ENCODE measurements at regions not wholly inside any gene's neighbourhood (a gene's known extent, or its start where the extent isn't known, plus 50 kb on each side); places are given as distances from the start of the nearest gene placed in this dataset.

DNA sequence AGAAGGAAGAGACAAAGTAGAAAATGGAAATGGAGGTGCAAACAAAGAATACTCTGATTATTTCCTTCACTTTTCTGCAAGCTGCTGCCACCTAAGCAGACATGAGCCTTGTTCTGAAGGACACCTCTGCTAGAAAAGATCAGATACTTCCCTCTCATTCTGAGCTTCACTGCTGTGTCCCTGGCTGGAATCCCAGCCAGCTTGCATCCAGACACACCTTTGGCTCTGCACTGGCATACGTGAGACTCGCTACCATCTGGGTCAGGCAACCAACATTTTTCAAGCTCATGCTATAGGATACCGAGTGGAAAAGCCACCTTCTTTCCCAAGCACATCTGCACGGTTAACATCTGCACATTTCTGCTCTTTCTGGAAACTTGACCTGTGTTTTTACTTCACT is 166.7 kb upstream of the SUCLG2 start:
- no peak for DNase-seq
- Histone ChIP-seq H3K4me3 (ENCODE audit: insufficient read depth, low read depth, low read length) (no peak overlapping the region), H3K27me3 (ENCODE audit: control insufficient read depth, insufficient read depth, low read length) (no peaks in the 10 kb centered on the region), H3K36me3 (replicated peaks; ENCODE audit: control insufficient read depth, insufficient read depth, low read length) (no peaks in the 10 kb centered on the region)

GRCh38 chr3:67819447-67819846 is 165.0 kb upstream of the SUCLG2 start:
- no peak overlapping the region for H3K4me3 ChIP-seq (ENCODE audit: insufficient read depth, low read depth, low read length)
- no peaks in the 10 kb centered on the region for H3K27me3 ChIP-seq (ENCODE audit: control insufficient read depth, insufficient read depth, low read length)
- DNase-seq: peak; percentile 40
- no peaks in the 10 kb centered on the region for H3K36me3 ChIP-seq (replicated peaks; ENCODE audit: control insufficient read depth, insufficient read depth, low read length)

- DNase-seq: peak; percentile 2
- H3K36me3 ChIP-seq (replicated peaks; ENCODE audit: control insufficient read depth, insufficient read depth, low read length): no peaks in the 10 kb centered on the region
- H3K27me3 ChIP-seq (ENCODE audit: control insufficient read depth, insufficient read depth, low read length): no peaks in the 10 kb centered on the region
These were observed 155.0 kb upstream of the SUCLG2 start for GRCh38 chr3:67809370-67809935.

GRCh38 chr3:67808906-67809305 is 154.5 kb upstream of the SUCLG2 start:
- DNase-seq: no peak
- Histone ChIP-seq H3K4me3 (ENCODE audit: insufficient read depth, low read depth, low read length) (no peak overlapping the region), H3K27me3 (ENCODE audit: control insufficient read depth, insufficient read depth, low read length) (no peaks in the 10 kb centered on the region), H3K36me3 (replicated peaks; ENCODE audit: control insufficient read depth, insufficient read depth, low read length) (no peaks in the 10 kb centered on the region)

More at GRCh38 chr3:67809370-67809935, 155.0 kb upstream of the SUCLG2 start:
- H3K4me3 ChIP-seq (ENCODE audit: insufficient read depth, low read depth, low read length): no peak overlapping the region

DNA sequence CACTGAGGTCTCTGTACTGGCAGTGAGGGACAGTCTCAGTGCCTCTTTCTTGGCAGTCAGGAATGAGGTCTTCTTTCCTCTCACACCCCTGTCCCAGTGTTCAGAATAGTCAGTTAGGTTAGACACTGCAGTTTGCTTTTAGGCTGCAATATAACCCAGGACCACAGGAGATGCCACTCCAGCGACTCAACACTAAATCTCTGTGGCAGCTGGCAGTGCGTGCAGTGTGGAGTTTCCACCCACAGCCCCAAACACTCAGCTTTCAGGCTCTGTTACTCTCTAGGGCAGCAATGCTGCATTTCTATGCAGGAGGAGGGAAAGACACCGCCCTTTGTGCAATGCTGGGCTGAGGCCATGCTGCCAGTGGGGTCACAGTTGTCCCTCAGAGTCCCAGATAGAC is 150.2 kb upstream of the SUCLG2 start:
- H3K36me3 ChIP-seq (replicated peaks; ENCODE audit: control insufficient read depth, insufficient read depth, low read length): no peaks in the 10 kb centered on the region
- DNase-seq: no peak
- no peaks in the 10 kb centered on the region for H3K27me3 ChIP-seq (ENCODE audit: control insufficient read depth, insufficient read depth, low read length)
- no peak overlapping the region for H3K4me3 ChIP-seq (ENCODE audit: insufficient read depth, low read depth, low read length)

DNA sequence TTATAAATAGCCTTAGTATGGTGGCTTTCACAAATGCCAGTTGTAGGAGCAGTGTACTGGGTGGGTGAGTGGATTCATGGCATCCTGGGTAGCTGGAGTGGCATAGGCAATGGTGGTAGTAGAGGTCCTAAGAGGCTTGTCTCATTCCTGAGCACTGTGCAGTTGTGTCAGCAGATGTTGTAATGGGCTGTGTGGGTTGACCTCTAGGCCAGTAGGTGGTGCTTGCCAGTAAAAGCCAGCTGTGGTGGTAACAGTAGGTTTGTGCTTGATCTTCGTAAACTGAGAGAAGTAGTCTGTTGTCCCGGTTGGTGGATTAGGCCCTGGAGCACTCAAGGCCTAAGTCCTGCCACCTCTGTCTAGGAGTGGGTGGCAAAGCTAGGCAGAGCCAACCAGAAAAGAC is 149.7 kb upstream of the SUCLG2 start:
- no peak for DNase-seq
- H3K27me3 ChIP-seq (ENCODE audit: control insufficient read depth, insufficient read depth, low read length): no peaks in the 10 kb centered on the region
- no peak overlapping the region for H3K4me3 ChIP-seq (ENCODE audit: insufficient read depth, low read depth, low read length)
- no peaks in the 10 kb centered on the region for H3K36me3 ChIP-seq (replicated peaks; ENCODE audit: control insufficient read depth, insufficient read depth, low read length)

- Histone ChIP-seq H3K4me3 (ENCODE audit: insufficient read depth, low read depth, low read length) (no peak overlapping the region), H3K36me3 (replicated peaks; ENCODE audit: control insufficient read depth, insufficient read depth, low read length) (no peaks in the 10 kb centered on the region), H3K27me3 (ENCODE audit: control insufficient read depth, insufficient read depth, low read length) (no peaks in the 10 kb centered on the region)
- DNase-seq: no peak
These were observed 144.0 kb upstream of the SUCLG2 start for GRCh38 chr3:67798412-67798811.

GRCh38 chr3:67791620-67792019 is 137.2 kb upstream of the SUCLG2 start:
- no peak for DNase-seq
- no peaks in the 10 kb centered on the region for H3K27me3 ChIP-seq (ENCODE audit: control insufficient read depth, insufficient read depth, low read length)
- no peak overlapping the region for H3K4me3 ChIP-seq (ENCODE audit: insufficient read depth, low read depth, low read length)
- H3K36me3 ChIP-seq (replicated peaks; ENCODE audit: control insufficient read depth, insufficient read depth, low read length): no peaks in the 10 kb centered on the region

GRCh38 chr3:67790043-67790442 is 135.6 kb upstream of the SUCLG2 start:
- peak; percentile 51 for DNase-seq
- no peak overlapping the region for H3K4me3 ChIP-seq (ENCODE audit: insufficient read depth, low read depth, low read length)
- no peaks in the 10 kb centered on the region for H3K27me3 ChIP-seq (ENCODE audit: control insufficient read depth, insufficient read depth, low read length)
- H3K36me3 ChIP-seq (replicated peaks; ENCODE audit: control insufficient read depth, insufficient read depth, low read length): no peaks in the 10 kb centered on the region

GRCh38 chr3:67788396-67788795 is 134.0 kb upstream of the SUCLG2 start:
- DNase-seq: no peak
- no peak overlapping the region for H3K4me3 ChIP-seq (ENCODE audit: insufficient read depth, low read depth, low read length)
- H3K36me3 ChIP-seq (replicated peaks; ENCODE audit: control insufficient read depth, insufficient read depth, low read length): no peaks in the 10 kb centered on the region
- H3K27me3 ChIP-seq (ENCODE audit: control insufficient read depth, insufficient read depth, low read length): no peaks in the 10 kb centered on the region

- H3K36me3 ChIP-seq (replicated peaks; ENCODE audit: control insufficient read depth, insufficient read depth, low read length): no peaks in the 10 kb centered on the region
- H3K4me3 ChIP-seq (ENCODE audit: insufficient read depth, low read depth, low read length): no peak overlapping the region
- no peak for DNase-seq
- H3K27me3 ChIP-seq (ENCODE audit: control insufficient read depth, insufficient read depth, low read length): no peaks in the 10 kb centered on the region
These were observed 129.2 kb upstream of the SUCLG2 start for GRCh38 chr3:67783281-67784250.

DNA sequence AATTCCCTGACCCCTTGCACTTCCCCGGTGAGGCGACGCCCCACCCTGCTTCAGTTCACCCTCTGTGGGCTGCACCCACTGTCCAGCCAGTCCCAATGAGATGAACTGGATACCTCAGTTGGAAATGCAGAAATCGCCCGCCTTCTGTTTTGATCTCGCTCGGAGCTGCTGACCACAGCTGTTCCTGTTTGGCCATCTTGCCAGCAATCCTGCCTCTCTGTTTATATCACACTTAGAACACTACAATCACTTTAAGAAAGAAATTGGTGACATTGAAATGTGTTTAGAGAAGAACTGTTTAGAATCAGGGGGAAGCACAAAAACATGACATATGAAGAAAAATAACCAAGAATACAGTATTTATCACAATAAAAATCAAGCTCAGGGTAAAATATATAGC is 127.5 kb upstream of the SUCLG2 start:
- H3K4me3 ChIP-seq (ENCODE audit: insufficient read depth, low read depth, low read length): no peak overlapping the region
- no peak for DNase-seq
- H3K27me3 ChIP-seq (ENCODE audit: control insufficient read depth, insufficient read depth, low read length): no peaks in the 10 kb centered on the region
- no peaks in the 10 kb centered on the region for H3K36me3 ChIP-seq (replicated peaks; ENCODE audit: control insufficient read depth, insufficient read depth, low read length)

DNA sequence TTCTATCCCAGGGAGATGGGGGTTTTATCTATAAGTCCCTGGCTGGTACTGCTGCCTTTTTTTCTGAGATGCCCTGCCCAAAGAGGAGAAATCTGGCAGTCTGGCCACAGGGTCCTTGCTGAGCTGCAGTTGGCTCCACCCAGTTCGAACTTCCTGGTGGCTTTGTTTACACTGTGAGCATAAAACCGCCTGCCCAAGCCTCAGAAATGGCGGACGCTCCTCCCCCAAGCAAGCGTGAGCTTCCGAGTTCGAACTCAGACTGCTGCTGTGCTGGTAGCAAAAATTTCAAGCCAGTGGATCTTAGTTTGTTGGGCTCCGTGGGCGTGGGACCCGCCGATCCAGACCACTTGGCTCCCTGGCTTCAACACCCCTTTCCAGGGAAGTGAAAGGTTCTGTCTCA is 126.8 kb upstream of the SUCLG2 start:
- H3K36me3 ChIP-seq (replicated peaks; ENCODE audit: control insufficient read depth, insufficient read depth, low read length): no peaks in the 10 kb centered on the region
- H3K4me3 ChIP-seq (ENCODE audit: insufficient read depth, low read depth, low read length): no peak overlapping the region
- no peak for DNase-seq
- no peaks in the 10 kb centered on the region for H3K27me3 ChIP-seq (ENCODE audit: control insufficient read depth, insufficient read depth, low read length)

DNA sequence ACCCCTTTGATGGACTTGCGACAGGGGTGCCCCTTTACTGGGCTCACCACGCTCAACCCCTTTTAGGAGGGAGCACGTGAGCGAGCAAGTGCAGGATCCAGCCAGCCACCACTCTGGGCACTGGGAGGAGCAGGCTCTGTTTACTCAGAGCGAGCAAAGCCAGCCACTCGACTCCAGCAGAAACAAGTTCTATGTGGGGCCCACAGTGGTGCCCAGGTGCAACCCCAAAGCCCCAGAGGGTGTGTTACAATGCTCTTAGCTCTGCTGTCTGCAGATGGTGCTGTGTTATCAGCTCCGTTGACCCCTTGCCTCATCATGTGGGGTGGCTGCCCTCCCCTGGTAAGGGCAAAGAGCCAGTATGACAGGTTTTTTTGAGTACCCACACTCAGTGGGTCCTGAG is 120.3 kb upstream of the SUCLG2 start:
- no peaks in the 10 kb centered on the region for H3K27me3 ChIP-seq (ENCODE audit: control insufficient read depth, insufficient read depth, low read length)
- H3K4me3 ChIP-seq (ENCODE audit: insufficient read depth, low read depth, low read length): no peak overlapping the region
- DNase-seq: peak; percentile 10
- no peaks in the 10 kb centered on the region for H3K36me3 ChIP-seq (replicated peaks; ENCODE audit: control insufficient read depth, insufficient read depth, low read length)

DNA sequence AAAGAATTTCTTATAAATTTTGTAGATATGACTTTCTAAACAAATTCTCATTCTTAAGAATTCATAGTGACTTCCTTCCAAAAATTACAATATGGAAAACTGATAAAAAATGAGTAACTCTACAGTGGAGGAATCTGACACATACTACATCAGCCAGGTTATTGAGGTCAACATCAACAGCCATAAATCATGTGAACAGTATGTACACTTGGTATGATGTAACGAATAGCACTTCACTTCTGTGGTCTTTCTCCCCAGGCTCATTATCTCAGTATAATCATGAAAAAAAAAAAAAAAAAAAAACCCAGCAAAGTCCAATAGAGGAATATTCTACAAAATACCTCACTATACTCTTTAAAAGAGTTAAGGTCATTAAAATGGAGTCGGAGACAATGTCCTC is 111.2 kb upstream of the SUCLG2 start:
- no peak for DNase-seq
- Histone ChIP-seq H3K27me3 (ENCODE audit: control insufficient read depth, insufficient read depth, low read length) (no peaks in the 10 kb centered on the region), H3K4me3 (ENCODE audit: insufficient read depth, low read depth, low read length) (no peak overlapping the region), H3K36me3 (replicated peaks; ENCODE audit: control insufficient read depth, insufficient read depth, low read length) (no peaks in the 10 kb centered on the region)

Measured in H7 (cell line).